NB4 (cell line): ENCODE measurements at regions not wholly inside any gene's neighbourhood (a gene's known extent, or its start where the extent isn't known, plus 50 kb on each side); places are given as distances from the start of the nearest gene placed in this dataset.

Experiments used
- CTCF ChIP-seq: IDR thresholded peaks from one replicate; pipeline ENCODE4 v1.5.1; 2012; ENCODE audit warnings: low read depth, low read length
- MYC ChIP-seq: IDR thresholded peaks from 2 replicates; pipeline ENCODE4 v1.6.1; 2011; ENCODE audit warnings: low read depth, low read length
- POLR2A ChIP-seq: IDR thresholded peaks from 2 replicates; pipeline ENCODE4 v1.6.1; 2011; ENCODE audit warnings: mild to moderate bottlenecking; ENCODE audit not compliant: insufficient read length; ENCODE audit errors: extremely low read depth

- no peak for TF ChIP-seq CTCF
- TF ChIP-seq MYC = no peak
- TF ChIP-seq POLR2A = no peak
Observed at GRCh38 chr6:84330325-84330724, 102.9 kb upstream of the CEP162 start.
